ENCODE measurements at regions not wholly inside any gene's neighbourhood (a gene's known extent, or its start where the extent isn't known, plus 50 kb on each side); places are given as distances from the start of the nearest gene placed in this dataset.
A peak's percentile ranks its signal among the peaks of the same experiment; 100 is the strongest.

- H3K36me3 ChIP-seq (ENCODE audit: low read depth) = no peaks in the 10 kb centered on the region
- peak; percentile 83 for ATAC-seq
Measured at GRCh38 chr9:90460220-90460619, 182.4 kb downstream of the DIRAS2 start.

DNA sequence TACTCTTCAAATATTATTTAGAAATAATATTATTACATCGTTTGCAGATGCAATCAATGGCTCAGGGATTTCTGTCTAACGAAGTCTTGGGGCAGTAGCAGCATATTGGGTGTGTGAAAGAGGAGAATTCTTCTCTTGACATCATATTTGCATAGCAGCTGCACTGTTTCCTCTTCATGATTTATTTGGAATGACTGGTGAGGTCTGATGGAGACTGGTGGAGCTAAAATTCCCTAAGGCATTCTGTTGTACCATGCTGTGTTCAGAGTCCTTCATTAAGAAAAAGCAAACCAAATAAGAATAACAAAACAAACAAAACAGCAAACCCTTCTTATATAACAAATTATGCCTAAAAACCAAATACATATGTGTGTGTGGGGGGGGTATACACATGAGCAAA, 177.6 kb downstream of the DIRAS2 start:
- intact Hi-C loops (cut with DNase I, micrococcal nuclease) = no loop called here
- H3K4me1 ChIP-seq (ENCODE audit: low read depth) = no peaks in the 10 kb centered on the region
- no peaks in the 10 kb centered on the region for H3K9me3 ChIP-seq
- DNase-seq (no peak), ATAC-seq (no peak)
- no peak for TF ChIP-seq CTCF (IDR thresholded peaks at IDR 0.05)
- no peaks in the 10 kb centered on the region for H3K36me3 ChIP-seq (ENCODE audit: low read depth)
- H3K4me3 ChIP-seq = no peak overlapping the region

More at GRCh38 chr9:90460220-90460619, 182.4 kb downstream of the DIRAS2 start:
- no peak for TF ChIP-seq CTCF (IDR thresholded peaks at IDR 0.05)
- Histone ChIP-seq H3K9me3 (no peaks in the 10 kb centered on the region), H3K4me1 (ENCODE audit: low read depth) (no peaks in the 10 kb centered on the region), H3K4me3 (no peak overlapping the region)
- intact Hi-C loops (cut with DNase I, micrococcal nuclease) = no loop called here
- DNase-seq = peak in 1 of 3 donors; percentile 61

DNA sequence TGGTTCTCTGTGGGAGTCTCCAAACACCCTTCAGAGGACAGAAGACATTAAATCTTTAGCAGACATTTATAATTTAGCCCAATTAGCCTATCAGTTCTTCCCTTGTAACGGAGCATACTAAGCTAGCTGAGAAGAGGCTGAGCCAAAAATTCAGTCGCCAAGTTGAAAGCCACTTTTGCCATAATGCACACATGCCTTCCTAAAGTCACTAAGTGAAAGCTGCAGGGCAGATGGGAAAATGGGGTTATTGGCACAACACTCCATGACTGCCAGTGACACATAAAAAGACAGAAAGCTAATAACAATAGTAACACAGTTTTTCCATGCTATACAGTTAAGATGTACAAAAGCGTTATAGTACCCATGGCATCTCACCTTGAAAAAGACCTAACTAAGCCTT, 176.2 kb downstream of the DIRAS2 start:
- Histone ChIP-seq H3K4me1 (ENCODE audit: low read depth) (no peaks in the 10 kb centered on the region), H3K9me3 (no peaks in the 10 kb centered on the region), H3K36me3 (ENCODE audit: low read depth) (no peaks in the 10 kb centered on the region), H3K4me3 (no peak overlapping the region)
- DNase-seq (no peak), ATAC-seq (no peak)
- no peak for TF ChIP-seq CTCF (IDR thresholded peaks at IDR 0.05)
- intact Hi-C loops (cut with DNase I, micrococcal nuclease) = no loop called here

GRCh38 chr9:90469435-90469834, 173.2 kb downstream of the DIRAS2 start:
- intact Hi-C loops (cut with DNase I, micrococcal nuclease) = no loop called here
- no peak for ATAC-seq
- H3K4me3 ChIP-seq = no peak overlapping the region

DNA sequence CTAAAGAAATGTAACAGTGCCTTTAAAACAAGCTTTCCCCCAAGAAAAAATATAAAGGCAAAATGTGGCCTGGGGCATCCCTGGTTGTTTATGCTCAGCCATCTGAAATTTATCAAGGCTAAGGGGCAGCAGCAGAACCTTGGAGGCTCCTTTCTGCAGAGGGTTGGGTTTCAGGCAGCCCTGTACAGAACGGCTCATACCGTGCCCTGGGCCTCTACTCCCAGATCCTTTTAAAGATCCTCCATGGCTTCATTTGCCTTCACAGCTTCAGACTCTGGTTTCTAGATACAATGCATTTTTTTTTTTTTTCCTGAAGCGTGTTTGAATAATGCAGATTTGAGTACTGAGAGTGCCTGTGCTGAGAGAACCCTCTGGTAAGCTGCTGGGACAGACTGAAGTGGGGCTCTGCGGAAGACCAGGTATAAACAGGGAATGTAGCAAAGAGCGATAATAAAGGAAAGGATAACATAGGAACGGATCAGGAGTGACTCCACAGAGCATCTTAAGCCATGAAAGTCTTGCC, 172.7 kb downstream of the DIRAS2 start:
- Histone ChIP-seq H3K36me3 (ENCODE audit: low read depth) (no peaks in the 10 kb centered on the region), H3K9me3 (no peaks in the 10 kb centered on the region), H3K4me3 (no peak overlapping the region), H3K4me1 (ENCODE audit: low read depth) (no peaks in the 10 kb centered on the region)
- ATAC-seq = no peak
- no peak for DNase-seq
- intact Hi-C loops (cut with DNase I, micrococcal nuclease) = no loop called here
- no peak for TF ChIP-seq CTCF (IDR thresholded peaks at IDR 0.05)

More at GRCh38 chr9:90469435-90469834, 173.2 kb downstream of the DIRAS2 start:
- H3K36me3 ChIP-seq (ENCODE audit: low read depth) = no peaks in the 10 kb centered on the region
- no peak for TF ChIP-seq CTCF (IDR thresholded peaks at IDR 0.05)
- H3K9me3 ChIP-seq = no peaks in the 10 kb centered on the region
- no peak for DNase-seq
- H3K4me1 ChIP-seq (ENCODE audit: low read depth) = no peaks in the 10 kb centered on the region

GRCh38 chr9:90476058-90476457, 166.6 kb downstream of the DIRAS2 start:
- Histone ChIP-seq H3K9me3 (no peaks in the 10 kb centered on the region), H3K4me1 (ENCODE audit: low read depth) (no peaks in the 10 kb centered on the region), H3K4me3 (no peak overlapping the region), H3K36me3 (ENCODE audit: low read depth) (no peaks in the 10 kb centered on the region)
- ATAC-seq (no peak), DNase-seq (no peak)
- TF ChIP-seq CTCF (IDR thresholded peaks at IDR 0.05) = no peak
- intact Hi-C loops (cut with DNase I, micrococcal nuclease) = no loop called here
